ENCODE measurements at regions not wholly inside any gene's neighbourhood (a gene's known extent, or its start where the extent isn't known, plus 50 kb on each side); places are given as distances from the start of the nearest gene placed in this dataset.

GRCh38 chr4:1490654-1491327 lies 84.5 kb upstream of the NKX1-1 start:
- TF ChIP-seq CTCF (IDR thresholded peaks at IDR 0.05; ENCODE audit: low read length) (no peak), EZH2 (IDR thresholded peaks at IDR 0.05; ENCODE audit: borderline replicate concordance, low read length) (no peak)
- no peaks in the 10 kb centered on the region for H4K20me1 ChIP-seq (ENCODE audit: insufficient read depth, low read length)

GRCh38 chr4:1490011-1490653 lies 83.9 kb upstream of the NKX1-1 start:
- H3K4me1 ChIP-seq (ENCODE audit: insufficient read depth, low read length, severe bottlenecking) = no peaks in the 10 kb centered on the region
- no peak overlapping the region for H3K4me2 ChIP-seq (ENCODE audit: low read length)
- TF ChIP-seq CTCF (IDR thresholded peaks at IDR 0.05; ENCODE audit: low read length) = no peak
- no peak for TF ChIP-seq EZH2 (IDR thresholded peaks at IDR 0.05; ENCODE audit: borderline replicate concordance, low read length)
- H3K79me2 ChIP-seq (ENCODE audit: insufficient read depth, low read length) = no peaks in the 10 kb centered on the region
- no peak overlapping the region for H3K4me3 ChIP-seq (ENCODE audit: low read depth, low read length, poor library complexity, severe bottlenecking)
- H3K9me3 ChIP-seq (ENCODE audit: low read length) = no peaks in the 10 kb centered on the region
- no peak overlapping the region for H3K27ac ChIP-seq (ENCODE audit: low read depth, low read length, poor library complexity, severe bottlenecking)
- H3K36me3 ChIP-seq (ENCODE audit: insufficient read depth, low read length) = no peaks in the 10 kb centered on the region; the same call in 1 of the 2 replicates
- no peaks in the 10 kb centered on the region for H3F3A ChIP-seq (ENCODE audit: insufficient read depth, low read length)
- H4K20me1 ChIP-seq (ENCODE audit: insufficient read depth, low read length) = no peaks in the 10 kb centered on the region
- no peaks in the 10 kb centered on the region for H3K27me3 ChIP-seq (ENCODE audit: insufficient read depth, low read length)
- no peak overlapping the region for H3K9ac ChIP-seq (ENCODE audit: low read length)
- no peak overlapping the region for H2AFZ ChIP-seq (ENCODE audit: low read length)
- H3K9me2 ChIP-seq (ENCODE audit: low read depth, low read length) = no peaks in the 10 kb centered on the region

More at GRCh38 chr4:1490654-1491327, 84.5 kb upstream of the NKX1-1 start:
- Histone ChIP-seq H3K9me3 (ENCODE audit: low read length) (no peaks in the 10 kb centered on the region), H2AFZ (ENCODE audit: low read length) (no peak overlapping the region), H3K4me3 (ENCODE audit: low read depth, low read length, poor library complexity, severe bottlenecking) (no peak overlapping the region), H3K4me1 (ENCODE audit: insufficient read depth, low read length, severe bottlenecking) (no peaks in the 10 kb centered on the region), H3K27me3 (ENCODE audit: insufficient read depth, low read length) (no peaks in the 10 kb centered on the region), H3F3A (ENCODE audit: insufficient read depth, low read length) (no peaks in the 10 kb centered on the region), H3K79me2 (ENCODE audit: insufficient read depth, low read length) (no peaks in the 10 kb centered on the region), H3K9me2 (ENCODE audit: low read depth, low read length) (no peaks in the 10 kb centered on the region), H3K4me2 (ENCODE audit: low read length) (no peak overlapping the region), H3K27ac (ENCODE audit: low read depth, low read length, poor library complexity, severe bottlenecking) (no peak overlapping the region), H3K9ac (ENCODE audit: low read length) (no peak overlapping the region), H3K36me3 (ENCODE audit: insufficient read depth, low read length) (no peaks in the 10 kb centered on the region; the same call in 1 of the 2 replicates)

- Histone ChIP-seq H3K27me3 (ENCODE audit: insufficient read depth, low read length) (no peaks in the 10 kb centered on the region), H3K79me2 (ENCODE audit: insufficient read depth, low read length) (no peaks in the 10 kb centered on the region), H3K9ac (ENCODE audit: low read length) (no peak overlapping the region), H4K20me1 (ENCODE audit: insufficient read depth, low read length) (no peaks in the 10 kb centered on the region), H3K4me3 (ENCODE audit: low read depth, low read length, poor library complexity, severe bottlenecking) (no peak overlapping the region), H3K4me2 (ENCODE audit: low read length) (no peak overlapping the region), H2AFZ (ENCODE audit: low read length) (no peak overlapping the region), H3K9me3 (ENCODE audit: low read length) (no peaks in the 10 kb centered on the region), H3F3A (ENCODE audit: insufficient read depth, low read length) (no peaks in the 10 kb centered on the region), H3K4me1 (ENCODE audit: insufficient read depth, low read length, severe bottlenecking) (no peaks in the 10 kb centered on the region), H3K27ac (ENCODE audit: low read depth, low read length, poor library complexity, severe bottlenecking) (no peak overlapping the region), H3K9me2 (ENCODE audit: low read depth, low read length) (no peaks in the 10 kb centered on the region), H3K36me3 (ENCODE audit: insufficient read depth, low read length) (no peaks in the 10 kb centered on the region; the same call in 1 of the 2 replicates)
- no peak for TF ChIP-seq CTCF (IDR thresholded peaks at IDR 0.05; ENCODE audit: low read length)
- no peak for TF ChIP-seq EZH2 (IDR thresholded peaks at IDR 0.05; ENCODE audit: borderline replicate concordance, low read length)
These were observed 83.4 kb upstream of the NKX1-1 start for GRCh38 chr4:1489639-1489995.
